ENCODE measurements at regions not wholly inside any gene's neighbourhood (a gene's known extent, or its start where the extent isn't known, plus 50 kb on each side); places are given as distances from the start of the nearest gene placed in this dataset.
"Not testable (repeated sequence)": the region's sequence is repeated elsewhere in the genome, so short reads cannot be mapped to it uniquely, and the experiment has no call there.

DNA sequence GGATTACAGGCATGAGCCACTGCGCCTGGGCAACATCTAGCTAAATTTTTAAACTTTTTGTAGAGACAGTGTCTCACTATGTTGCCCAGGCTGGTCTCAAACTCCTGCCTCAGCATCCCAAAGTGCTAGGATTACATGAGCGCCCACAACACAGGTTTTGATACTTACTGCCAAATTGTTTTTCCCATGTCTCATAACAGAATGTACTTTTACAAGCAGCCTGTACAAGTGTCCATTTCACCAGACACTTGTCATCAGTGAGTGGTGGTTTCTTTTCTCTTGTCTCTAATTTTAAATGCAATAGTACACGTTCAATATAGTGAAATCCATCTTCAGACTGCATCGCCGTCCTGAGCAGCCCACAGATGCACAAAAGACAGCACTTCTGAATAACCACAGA, 116.4 kb upstream of the LYZL2 start:
- Histone ChIP-seq H3K27ac (ENCODE audit: low read depth, low read length) (no peak overlapping the region), H3K79me2 (ENCODE audit: control insufficient read depth, low read length) (no peaks in the 10 kb centered on the region), H3K9me2 (replicated peaks; ENCODE audit: control insufficient read depth, low read length) (no peaks in the 10 kb centered on the region), H3K9me3 (ENCODE audit: control insufficient read depth, insufficient read depth, low read length) (no peaks in the 10 kb centered on the region), H4K20me1 (ENCODE audit: control insufficient read depth, insufficient read depth, low read depth, low read length) (no peaks in the 10 kb centered on the region), H3K27me3 (ENCODE audit: control insufficient read depth, low read length) (peaks cover 15% of the 10 kb centered on the region), H3F3A (ENCODE audit: control insufficient read depth, insufficient read depth) (no peaks in the 10 kb centered on the region), H3K4me3 (ENCODE audit: low read length) (no peak overlapping the region), H3K4me1 (ENCODE audit: control insufficient read depth, low read length) (no peaks in the 10 kb centered on the region), H3K4me2 (ENCODE audit: low read length) (no peak overlapping the region), H3K36me3 (ENCODE audit: control insufficient read depth, low read length) (no peaks in the 10 kb centered on the region)
- TF ChIP-seq, protein P1, sequence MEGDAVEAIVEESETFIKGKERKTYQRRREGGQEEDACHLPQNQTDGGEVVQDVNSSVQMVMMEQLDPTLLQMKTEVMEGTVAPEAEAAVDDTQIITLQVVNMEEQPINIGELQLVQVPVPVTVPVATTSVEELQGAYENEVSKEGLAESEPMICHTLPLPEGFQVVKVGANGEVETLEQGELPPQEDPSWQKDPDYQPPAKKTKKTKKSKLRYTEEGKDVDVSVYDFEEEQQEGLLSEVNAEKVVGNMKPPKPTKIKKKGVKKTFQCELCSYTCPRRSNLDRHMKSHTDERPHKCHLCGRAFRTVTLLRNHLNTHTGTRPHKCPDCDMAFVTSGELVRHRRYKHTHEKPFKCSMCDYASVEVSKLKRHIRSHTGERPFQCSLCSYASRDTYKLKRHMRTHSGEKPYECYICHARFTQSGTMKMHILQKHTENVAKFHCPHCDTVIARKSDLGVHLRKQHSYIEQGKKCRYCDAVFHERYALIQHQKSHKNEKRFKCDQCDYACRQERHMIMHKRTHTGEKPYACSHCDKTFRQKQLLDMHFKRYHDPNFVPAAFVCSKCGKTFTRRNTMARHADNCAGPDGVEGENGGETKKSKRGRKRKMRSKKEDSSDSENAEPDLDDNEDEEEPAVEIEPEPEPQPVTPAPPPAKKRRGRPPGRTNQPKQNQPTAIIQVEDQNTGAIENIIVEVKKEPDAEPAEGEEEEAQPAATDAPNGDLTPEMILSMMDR (IDR thresholded peaks at IDR 0.05; ENCODE audit: low read depth, low read length, poor library complexity, severe bottlenecking), result no peak
- TF ChIP-seq EZH2phosphoT487 (IDR thresholded peaks at IDR 0.05; ENCODE audit: borderline replicate concordance, low read length), result no peak

DNA sequence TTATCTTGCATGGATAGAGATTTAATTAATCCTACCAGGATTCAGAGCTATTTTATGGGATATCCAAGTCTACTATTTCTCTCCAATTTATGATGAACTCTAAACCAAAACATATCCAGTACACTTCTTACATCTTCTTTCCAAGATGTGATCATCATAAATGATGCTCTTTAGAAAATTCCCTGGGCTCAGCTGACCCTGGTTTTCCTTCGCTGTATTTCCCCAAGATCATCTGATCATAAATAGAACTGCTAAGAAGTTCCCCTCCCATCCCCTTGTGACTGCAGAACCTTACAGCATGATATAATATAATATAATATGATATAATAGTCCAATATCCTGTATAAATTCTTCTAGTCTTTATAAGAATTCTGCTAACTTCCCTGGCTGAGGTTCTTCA, 114.6 kb upstream of the LYZL2 start:
- Histone ChIP-seq H3K9me3 (ENCODE audit: control insufficient read depth, insufficient read depth, low read length) (no peaks in the 10 kb centered on the region), H3K36me3 (ENCODE audit: control insufficient read depth, low read length) (no peaks in the 10 kb centered on the region), H3K9me2 (replicated peaks; ENCODE audit: control insufficient read depth, low read length) (no peaks in the 10 kb centered on the region), H4K20me1 (ENCODE audit: control insufficient read depth, insufficient read depth, low read depth, low read length) (no peaks in the 10 kb centered on the region), H3K4me1 (ENCODE audit: control insufficient read depth, low read length) (no peaks in the 10 kb centered on the region), H3K27me3 (ENCODE audit: control insufficient read depth, low read length) (peaks cover 10% of the 10 kb centered on the region; the same call in 1 of the 2 replicates), H3K4me2 (ENCODE audit: low read length) (no peak overlapping the region), H3F3A (ENCODE audit: control insufficient read depth, insufficient read depth) (no peaks in the 10 kb centered on the region), H3K79me2 (ENCODE audit: control insufficient read depth, low read length) (no peaks in the 10 kb centered on the region), H3K4me3 (ENCODE audit: low read length) (no peak overlapping the region), H3K27ac (ENCODE audit: low read depth, low read length) (no peak overlapping the region)
- TF ChIP-seq, protein P1 (IDR thresholded peaks at IDR 0.05; ENCODE audit: low read depth, low read length, poor library complexity, severe bottlenecking), result no peak
- TF ChIP-seq EZH2phosphoT487 (IDR thresholded peaks at IDR 0.05; ENCODE audit: borderline replicate concordance, low read length), result no peak

DNA sequence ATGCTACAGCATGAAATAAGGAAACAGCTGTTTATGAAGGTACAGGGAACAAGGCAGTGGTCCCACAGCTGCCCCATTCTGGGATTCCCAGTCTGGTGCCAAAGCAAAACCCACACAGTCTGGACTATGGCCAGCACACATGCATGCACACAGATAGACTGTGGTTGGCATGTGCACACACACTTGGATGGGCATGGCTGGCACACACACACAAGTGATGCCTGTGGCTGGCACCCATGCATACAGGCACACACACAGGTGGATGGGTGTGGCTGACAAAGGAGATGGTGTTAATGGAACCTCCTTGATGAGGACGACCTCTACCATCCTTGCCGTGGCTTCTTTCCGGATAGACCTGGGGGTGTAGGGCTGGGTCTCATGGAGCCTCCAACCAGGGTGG, 114.0 kb upstream of the LYZL2 start:
- no peak overlapping the region for H3K4me2 ChIP-seq (ENCODE audit: low read length)
- no peaks in the 10 kb centered on the region for H3K36me3 ChIP-seq (ENCODE audit: control insufficient read depth, low read length)
- H3K27me3 ChIP-seq (ENCODE audit: control insufficient read depth, low read length), result peaks cover 11% of the 10 kb centered on the region
- H3K27ac ChIP-seq (ENCODE audit: low read depth, low read length), result no peak overlapping the region
- no peaks in the 10 kb centered on the region for H3K9me2 ChIP-seq (replicated peaks; ENCODE audit: control insufficient read depth, low read length)
- H4K20me1 ChIP-seq (ENCODE audit: control insufficient read depth, insufficient read depth, low read depth, low read length), result no peaks in the 10 kb centered on the region
- no peak for TF ChIP-seq EZH2phosphoT487 (IDR thresholded peaks at IDR 0.05; ENCODE audit: borderline replicate concordance, low read length)
- TF ChIP-seq, protein P1 (IDR thresholded peaks at IDR 0.05; ENCODE audit: low read depth, low read length, poor library complexity, severe bottlenecking), result no peak
- H3K79me2 ChIP-seq (ENCODE audit: control insufficient read depth, low read length), result no peaks in the 10 kb centered on the region
- no peaks in the 10 kb centered on the region for H3K4me1 ChIP-seq (ENCODE audit: control insufficient read depth, low read length)
- no peaks in the 10 kb centered on the region for H3K9me3 ChIP-seq (ENCODE audit: control insufficient read depth, insufficient read depth, low read length)
- no peak overlapping the region for H3K4me3 ChIP-seq (ENCODE audit: low read length)
- H3F3A ChIP-seq (ENCODE audit: control insufficient read depth, insufficient read depth), result no peaks in the 10 kb centered on the region

DNA sequence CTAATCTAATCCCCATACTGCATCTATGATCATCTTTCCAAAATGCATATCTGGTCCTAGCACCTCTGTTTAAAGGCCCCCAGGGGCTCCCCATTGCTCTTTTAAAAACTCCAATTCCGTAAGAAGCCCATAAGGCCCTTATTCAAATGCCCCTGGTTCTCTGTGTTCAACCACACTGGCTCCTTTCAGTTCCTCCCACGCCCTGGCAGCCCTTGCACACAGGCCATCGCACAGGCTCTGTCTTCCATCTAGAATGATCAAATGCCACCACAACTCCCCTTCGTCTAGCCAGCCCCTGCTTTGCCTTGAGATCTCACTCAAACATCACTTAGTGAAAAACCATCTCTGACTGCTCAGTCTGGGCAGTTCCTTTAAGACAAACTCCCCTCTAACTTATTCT, 112.9 kb upstream of the LYZL2 start:
- no peaks in the 10 kb centered on the region for H3K36me3 ChIP-seq (ENCODE audit: control insufficient read depth, low read length)
- no peaks in the 10 kb centered on the region for H3K9me3 ChIP-seq (ENCODE audit: control insufficient read depth, insufficient read depth, low read length)
- H3K4me1 ChIP-seq (ENCODE audit: control insufficient read depth, low read length), result no peaks in the 10 kb centered on the region
- peaks cover 22% of the 10 kb centered on the region for H3K27me3 ChIP-seq (ENCODE audit: control insufficient read depth, low read length)
- H3K9me2 ChIP-seq (replicated peaks; ENCODE audit: control insufficient read depth, low read length), result no peaks in the 10 kb centered on the region
- TF ChIP-seq, protein P1 (IDR thresholded peaks at IDR 0.05; ENCODE audit: low read depth, low read length, poor library complexity, severe bottlenecking), result no peak
- no peak for TF ChIP-seq EZH2phosphoT487 (IDR thresholded peaks at IDR 0.05; ENCODE audit: borderline replicate concordance, low read length)
- H3K27ac ChIP-seq (ENCODE audit: low read depth, low read length), result no peak overlapping the region
- H3K4me3 ChIP-seq (ENCODE audit: low read length), result no peak overlapping the region
- H3K4me2 ChIP-seq (ENCODE audit: low read length), result no peak overlapping the region
- H4K20me1 ChIP-seq (ENCODE audit: control insufficient read depth, insufficient read depth, low read depth, low read length), result no peaks in the 10 kb centered on the region
- no peaks in the 10 kb centered on the region for H3F3A ChIP-seq (ENCODE audit: control insufficient read depth, insufficient read depth)
- H3K79me2 ChIP-seq (ENCODE audit: control insufficient read depth, low read length), result no peaks in the 10 kb centered on the region

DNA sequence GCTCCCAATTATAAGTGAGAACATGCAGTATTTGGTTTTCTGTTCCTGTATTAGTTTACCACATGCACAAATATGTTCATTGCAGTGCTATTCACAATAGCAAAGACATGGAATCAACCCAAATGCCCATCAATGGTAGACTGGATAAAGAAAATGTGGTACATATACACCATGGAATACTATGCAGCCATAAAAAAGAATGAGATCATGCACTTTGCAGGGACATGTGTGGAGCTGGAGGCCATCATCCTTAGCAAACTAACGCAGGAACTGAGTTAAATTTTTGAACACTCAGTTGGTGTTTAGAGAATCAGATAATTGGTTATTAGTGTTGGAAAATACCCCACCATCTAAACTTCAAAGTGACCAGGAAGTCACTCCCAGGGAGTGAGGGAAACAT, 111.2 kb upstream of the LYZL2 start:
- H3K27ac ChIP-seq (ENCODE audit: low read depth, low read length); H3K9me3 ChIP-seq (ENCODE audit: control insufficient read depth, insufficient read depth, low read length); H3K4me2 ChIP-seq (ENCODE audit: low read length); H3K79me2 ChIP-seq (ENCODE audit: control insufficient read depth, low read length); H3K4me1 ChIP-seq (ENCODE audit: control insufficient read depth, low read length); H3K36me3 ChIP-seq (ENCODE audit: control insufficient read depth, low read length); H3K4me3 ChIP-seq (ENCODE audit: low read length); H3F3A ChIP-seq (ENCODE audit: control insufficient read depth, insufficient read depth); H3K9me2 ChIP-seq (replicated peaks; ENCODE audit: control insufficient read depth, low read length); H4K20me1 ChIP-seq (ENCODE audit: control insufficient read depth, insufficient read depth, low read depth, low read length): not testable (repeated sequence)
- peaks cover 28% of the 10 kb centered on the region for H3K27me3 ChIP-seq (ENCODE audit: control insufficient read depth, low read length)
